LNCAP (cell line): ENCODE measurements at regions not wholly inside any gene's neighbourhood (a gene's known extent, or its start where the extent isn't known, plus 50 kb on each side); places are given as distances from the start of the nearest gene placed in this dataset.

Source experiments
- TF ChIP-seq, protein P1 (sequence below): fragments of 450-650 bp; IDR thresholded peaks from 2 replicates; pipeline ENCODE4 v1.5.1; 2017; ENCODE audit warnings: mild to moderate bottlenecking

DNA sequence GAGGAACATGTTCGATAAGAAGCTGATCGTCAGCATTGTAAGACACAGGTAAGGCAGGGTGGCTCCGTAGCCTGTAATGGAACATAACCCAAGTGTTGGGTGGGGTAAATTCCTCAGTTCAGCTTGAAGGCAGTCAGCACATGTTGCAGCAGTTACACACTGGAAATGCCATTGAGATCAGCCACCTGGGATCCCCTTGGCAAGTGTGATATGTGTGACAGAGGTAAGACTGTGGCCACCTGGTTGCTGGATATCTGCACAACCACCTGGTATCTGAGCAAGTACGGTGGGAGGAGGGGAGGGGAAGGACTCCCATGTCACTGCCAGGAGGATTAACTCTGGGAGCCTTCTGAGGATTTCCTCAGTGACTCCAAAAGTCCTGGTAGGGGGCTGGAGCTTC lies 158.0 kb upstream of the CAND1 start:
- TF ChIP-seq, protein P1, sequence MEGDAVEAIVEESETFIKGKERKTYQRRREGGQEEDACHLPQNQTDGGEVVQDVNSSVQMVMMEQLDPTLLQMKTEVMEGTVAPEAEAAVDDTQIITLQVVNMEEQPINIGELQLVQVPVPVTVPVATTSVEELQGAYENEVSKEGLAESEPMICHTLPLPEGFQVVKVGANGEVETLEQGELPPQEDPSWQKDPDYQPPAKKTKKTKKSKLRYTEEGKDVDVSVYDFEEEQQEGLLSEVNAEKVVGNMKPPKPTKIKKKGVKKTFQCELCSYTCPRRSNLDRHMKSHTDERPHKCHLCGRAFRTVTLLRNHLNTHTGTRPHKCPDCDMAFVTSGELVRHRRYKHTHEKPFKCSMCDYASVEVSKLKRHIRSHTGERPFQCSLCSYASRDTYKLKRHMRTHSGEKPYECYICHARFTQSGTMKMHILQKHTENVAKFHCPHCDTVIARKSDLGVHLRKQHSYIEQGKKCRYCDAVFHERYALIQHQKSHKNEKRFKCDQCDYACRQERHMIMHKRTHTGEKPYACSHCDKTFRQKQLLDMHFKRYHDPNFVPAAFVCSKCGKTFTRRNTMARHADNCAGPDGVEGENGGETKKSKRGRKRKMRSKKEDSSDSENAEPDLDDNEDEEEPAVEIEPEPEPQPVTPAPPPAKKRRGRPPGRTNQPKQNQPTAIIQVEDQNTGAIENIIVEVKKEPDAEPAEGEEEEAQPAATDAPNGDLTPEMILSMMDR, result no peak

DNA sequence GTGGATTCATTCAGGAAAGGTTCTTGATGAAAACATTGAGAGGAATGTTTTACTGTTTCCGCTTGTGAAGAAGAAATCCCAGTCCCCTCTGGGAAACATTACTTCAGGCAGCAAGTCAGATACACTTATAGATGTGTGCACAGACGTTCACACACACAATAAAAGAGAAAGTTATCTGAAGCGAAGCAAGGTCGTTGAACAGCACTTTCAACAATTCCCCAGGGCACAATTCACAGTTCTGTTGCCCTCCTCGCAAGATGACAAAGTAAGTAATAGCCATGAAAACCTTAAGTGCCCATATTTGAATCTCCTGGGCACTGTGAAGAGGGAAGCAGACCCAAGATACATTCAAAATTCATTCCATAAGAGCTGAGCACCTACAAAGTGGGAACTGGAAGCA lies 156.6 kb upstream of the CAND1 start:
- TF ChIP-seq, protein P1, result no peak

DNA sequence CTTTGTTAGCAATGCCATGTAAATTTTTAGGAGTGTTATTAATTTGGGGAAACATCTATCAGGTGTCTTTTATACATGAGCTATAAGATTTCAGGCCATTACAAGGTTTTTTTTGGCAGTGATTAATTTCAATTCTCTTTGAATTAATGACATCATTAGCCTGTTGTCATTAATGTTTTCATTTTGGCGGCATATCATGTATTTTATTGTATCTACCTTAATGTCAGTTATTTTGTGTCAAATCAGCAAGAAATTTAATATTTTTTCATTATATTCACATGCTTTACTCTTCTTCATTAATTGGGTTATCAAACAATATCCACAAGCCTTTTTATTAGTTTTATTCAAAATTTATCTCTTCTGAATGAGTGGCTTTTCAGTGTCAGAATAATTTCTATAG lies 153.0 kb upstream of the CAND1 start:
- TF ChIP-seq, protein P1, result no peak

DNA sequence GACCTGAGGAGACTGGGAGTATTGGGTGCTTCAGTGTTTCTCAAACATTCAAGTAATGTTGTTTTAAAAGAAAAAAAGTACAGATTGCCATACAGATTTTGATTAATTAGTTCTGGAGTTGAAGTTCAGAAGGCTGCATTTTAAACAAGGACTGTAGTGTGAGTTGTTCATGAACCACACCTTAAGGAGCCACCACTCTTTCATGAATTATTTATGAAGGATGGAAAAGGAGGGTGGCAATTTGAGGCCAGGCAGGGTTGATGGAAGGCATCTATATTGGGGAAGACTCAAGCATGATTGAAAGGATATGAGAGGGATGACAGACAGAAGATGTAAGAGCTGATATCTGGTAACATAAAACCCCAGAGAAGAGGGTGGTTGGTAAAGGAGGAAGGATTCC lies 146.6 kb upstream of the CAND1 start:
- TF ChIP-seq, protein P1, result no peak

DNA sequence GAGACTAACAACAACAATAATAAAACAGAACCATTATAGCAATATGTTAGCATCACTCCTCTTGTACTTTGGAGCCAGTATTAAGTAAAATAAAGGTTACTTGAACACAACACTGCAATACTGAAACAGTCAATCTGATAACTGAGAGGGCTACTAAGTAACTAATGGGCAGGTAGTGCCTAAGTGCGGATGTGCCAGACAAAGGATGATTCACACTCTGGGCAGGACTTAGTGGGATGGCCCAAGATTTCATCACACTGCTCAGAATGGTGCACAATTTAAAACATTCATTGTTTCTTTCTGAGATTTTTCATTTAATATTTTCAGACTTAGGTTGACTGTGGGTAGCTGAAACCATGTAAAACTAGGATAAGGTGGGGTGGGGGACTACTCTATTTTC lies 131.9 kb upstream of the CAND1 start:
- TF ChIP-seq, protein P1, result no peak

DNA sequence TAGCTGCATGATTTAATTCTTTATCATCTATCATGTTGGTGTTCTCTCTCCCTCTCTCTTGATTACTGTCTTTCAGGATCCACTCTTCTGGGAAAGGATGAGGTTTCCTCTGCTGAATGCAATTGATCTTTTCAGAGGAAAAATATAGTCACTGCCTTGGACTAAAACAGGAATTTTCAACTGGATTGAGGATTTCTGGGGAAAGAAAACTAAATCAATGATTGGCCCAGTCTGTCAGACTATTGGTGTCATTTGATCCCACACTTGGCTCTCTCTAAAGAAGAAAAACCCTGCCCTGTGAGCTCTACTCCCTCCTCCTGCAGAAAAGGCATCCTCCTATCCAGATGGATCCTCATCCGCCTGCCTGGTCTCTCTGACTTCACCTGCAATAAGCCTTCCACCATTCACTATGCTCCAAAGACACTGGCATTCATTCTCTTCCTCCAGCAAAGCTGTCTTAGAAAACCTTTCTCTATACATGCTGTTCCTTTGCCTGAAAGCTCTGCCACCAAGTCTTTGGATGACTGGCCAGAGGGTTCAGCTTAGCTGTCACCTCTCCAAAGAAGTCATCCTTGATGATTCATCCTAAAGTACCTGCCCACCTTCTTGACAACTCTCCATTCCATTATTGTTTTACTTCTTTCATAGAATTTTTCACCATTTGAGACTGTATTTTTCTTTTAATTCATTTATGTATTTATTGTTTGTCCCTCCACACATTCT lies 127.7 kb upstream of the CAND1 start:
- TF ChIP-seq, protein P1, result no peak

DNA sequence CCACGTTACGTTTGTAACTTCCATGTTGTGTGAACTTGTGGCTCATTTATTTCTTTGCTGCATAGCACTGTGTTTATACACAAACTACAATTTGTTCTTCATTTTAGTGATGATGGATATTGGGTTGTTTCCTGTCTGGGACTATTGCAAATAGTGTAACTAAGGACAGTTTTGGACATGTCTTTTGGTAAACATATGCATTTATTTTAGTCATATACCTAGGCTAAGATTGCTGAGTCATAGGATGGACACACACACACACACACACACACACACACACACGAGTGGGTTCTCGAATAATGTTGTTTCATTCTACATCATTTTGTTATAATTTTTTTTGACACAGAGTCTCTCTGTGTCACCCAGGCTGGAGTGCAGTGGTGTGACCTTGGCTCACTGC lies 123.5 kb upstream of the CAND1 start:
- TF ChIP-seq, protein P1, result no peak

DNA sequence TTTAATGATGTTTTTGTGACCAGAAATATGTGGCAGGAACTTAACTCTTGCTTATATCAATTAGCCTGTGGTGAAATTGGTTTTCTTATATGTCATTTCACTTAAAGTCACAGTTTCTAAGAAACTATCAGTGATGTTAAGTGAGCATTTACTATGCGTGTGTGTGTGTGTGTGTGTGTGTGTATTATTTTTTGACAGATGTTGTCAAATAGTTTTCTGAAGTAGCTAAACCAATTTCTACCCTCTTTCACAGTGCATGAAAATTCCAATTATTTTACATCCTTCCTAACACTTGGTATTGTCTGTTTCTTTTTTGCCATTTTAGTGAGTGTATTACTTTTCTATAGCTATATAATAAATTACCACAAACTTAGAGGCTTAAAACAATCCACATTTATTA lies 122.1 kb upstream of the CAND1 start:
- TF ChIP-seq, protein P1, result no peak
